ENCODE measurements at regions not wholly inside any gene's neighbourhood (a gene's known extent, or its start where the extent isn't known, plus 50 kb on each side); places are given as distances from the start of the nearest gene placed in this dataset.

GRCh38 chr7:156458011-156458410 lies 182.6 kb upstream of the RNF32 start:
- DNase-seq (ENCODE audit: low read depth, low spot score) = no peak
- intact Hi-C loops (cut with micrococcal nuclease) (no loop called here), dilution Hi-C loops (cut with MboI; ENCODE audit: extremely low pct_ligation_motif_present, low sequenced_read_pairs) (no loop called here)
- H3K36me3 ChIP-seq (ENCODE audit: control insufficient read depth in 2 of 2, extremely low read depth in 1 of 2, insufficient read depth in 2 of 2, low read length in 2 of 2) = no peaks in the 10 kb centered on the region
- no peaks in the 10 kb centered on the region for H3K9me1 ChIP-seq (replicated peaks; ENCODE audit: control insufficient read depth, extremely low read depth, insufficient read depth, low read length)
- H3K79me2 ChIP-seq (ENCODE audit: control insufficient read depth, insufficient read depth, low read length) = no peaks in the 10 kb centered on the region
- no peak overlapping the region for H3K9ac ChIP-seq (replicated peaks; ENCODE audit: extremely low read depth, insufficient read depth, low read length)
- H3K9me3 ChIP-seq (replicated peaks; ENCODE audit: control insufficient read depth, insufficient read depth, low read length) = no peaks in the 10 kb centered on the region
- H3K27ac ChIP-seq (ENCODE audit: insufficient read depth, low read depth, low read length) = no peak overlapping the region
- H2AFZ ChIP-seq (ENCODE audit: low read depth, low read length) = no peak overlapping the region
- no peak for FAIRE-seq
- no peak overlapping the region for H3K4me2 ChIP-seq (ENCODE audit: insufficient read depth, low read length)
- H3K27me3 ChIP-seq (ENCODE audit: control insufficient read depth in 2 of 2, insufficient read depth in 2 of 2, low read length in 2 of 2) = no peaks in the 10 kb centered on the region
- ChIA-PET CTCF (no interaction called here), POLR2A (no interaction called here)
- H3K4me1 ChIP-seq (ENCODE audit: control insufficient read depth, extremely low read depth, insufficient read depth, low read length) = no peaks in the 10 kb centered on the region
- no peak for TF ChIP-seq EZH2 (IDR thresholded peaks at IDR 0.05; ENCODE audit: borderline replicate concordance, low read depth, low read length, severe bottlenecking)
- TF ChIP-seq GATA2 (IDR thresholded peaks at IDR 0.05; ENCODE audit: insufficient read depth, insufficient read length, low read depth, low read length) = no peak
- TF ChIP-seq JUN (IDR thresholded peaks at IDR 0.05; ENCODE audit: borderline replicate concordance, insufficient read depth, insufficient read length, low read depth) = no peak
- no peak for TF ChIP-seq MYC (IDR thresholded peaks at IDR 0.05; ENCODE audit: low read depth, low read length)
- TF ChIP-seq FOS (IDR thresholded peaks at IDR 0.05; ENCODE audit: borderline replicate concordance, insufficient read depth, low read length) = no peak
- no peak for TF ChIP-seq CTCF (IDR thresholded peaks at IDR 0.05; ENCODE audit: extremely low read depth in 1 of 2, insufficient read depth in 1 of 2, low read depth in 1 of 2, low read length in 2 of 2)
- no peak for TF ChIP-seq POLR2A (IDR thresholded peaks at IDR 0.05; ENCODE audit: low read depth, low read length)
- no peak for TF ChIP-seq POLR2AphosphoS5 (IDR thresholded peaks at IDR 0.05; ENCODE audit: insufficient read depth, low read depth, low read length)
- TF ChIP-seq MAX (IDR thresholded peaks at IDR 0.05; ENCODE audit: insufficient read depth, insufficient read length) = no peak
- no peak overlapping the region for H3K4me3 ChIP-seq (replicated peaks in 1 of 3; ENCODE audit: insufficient read depth in 1 of 3, low read depth in 1 of 3, low read length in 3 of 3)
- no peaks in the 10 kb centered on the region for H4K20me1 ChIP-seq (replicated peaks; ENCODE audit: control insufficient read depth, extremely low read depth, insufficient read depth, low read length)
- BruUV-seq (replicated peaks) = no TSS peak
